ENCODE measurements at regions not wholly inside any gene's neighbourhood (a gene's known extent, or its start where the extent isn't known, plus 50 kb on each side); places are given as distances from the start of the nearest gene placed in this dataset.

DNA sequence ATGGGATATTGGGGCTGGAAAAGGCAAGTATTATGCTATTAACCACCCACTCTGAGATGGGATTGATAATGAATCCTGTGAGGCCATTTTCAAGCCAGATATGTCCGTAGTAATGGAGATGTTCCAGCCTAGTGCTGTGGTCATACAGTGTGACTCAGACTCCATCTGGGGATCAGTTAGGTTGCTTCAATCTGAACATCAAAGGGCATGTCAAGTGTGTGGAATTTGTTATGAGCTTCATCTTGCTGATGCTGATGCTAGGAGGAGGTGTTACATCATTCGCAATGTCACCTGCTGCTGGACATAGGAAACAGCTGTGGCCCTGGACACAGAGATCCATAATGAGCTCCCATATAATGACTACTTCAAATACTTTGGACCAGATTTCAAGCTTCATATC is 144.7 kb downstream of the PLCE1 start:
- no peaks in the 10 kb centered on the region for H4K20me1 ChIP-seq (ENCODE audit: insufficient read depth)
- H3K4me3 ChIP-seq (ENCODE audit: low read depth in 2 of 2, low read length in 1 of 2) = no peak overlapping the region
- H3K27me3 ChIP-seq (ENCODE audit: insufficient read depth) = no peaks in the 10 kb centered on the region
- H3K36me3 ChIP-seq (replicated peaks in 1 of 2; ENCODE audit: control insufficient read depth in 1 of 2, insufficient read depth in 2 of 2, low read length in 1 of 2) = no peaks in the 10 kb centered on the region
- no peak for DNase-seq
- no peak overlapping the region for H2AFZ ChIP-seq (ENCODE audit: low read depth)
- H3K27ac ChIP-seq (ENCODE audit: low read depth in 2 of 2, low read length in 1 of 2) = no peak overlapping the region
- 0 out of 2 replicates have a peak overlapping the region, but pooled peaks have one; percentile 11 for H3K4me2 ChIP-seq
- H3K9ac ChIP-seq = no peak overlapping the region
- H3K9me3 ChIP-seq = no peaks in the 10 kb centered on the region
- ChIA-PET CTCF (no interaction called here), POLR2A (no interaction called here)
- 100% methylated on average over 2 of the region's 2 CpGs for WGBS (ENCODE audit: low lambda C conversion rate)
- no peaks in the 10 kb centered on the region for H3K79me2 ChIP-seq (ENCODE audit: insufficient read depth)
- H3K4me1 ChIP-seq (ENCODE audit: control insufficient read depth in 1 of 2, insufficient read depth in 2 of 2, low read depth in 1 of 2, low read length in 1 of 2) = peaks cover 4% of the 10 kb centered on the region in 2 experiments; a peak in 3 of 4 replicates
- H3K9me2 ChIP-seq = no peaks in the 10 kb centered on the region
- peaks cover 4% of the 10 kb centered on the region for H3F3A ChIP-seq (replicated peaks; ENCODE audit: insufficient read depth)
- TF ChIP-seq, protein P1, sequence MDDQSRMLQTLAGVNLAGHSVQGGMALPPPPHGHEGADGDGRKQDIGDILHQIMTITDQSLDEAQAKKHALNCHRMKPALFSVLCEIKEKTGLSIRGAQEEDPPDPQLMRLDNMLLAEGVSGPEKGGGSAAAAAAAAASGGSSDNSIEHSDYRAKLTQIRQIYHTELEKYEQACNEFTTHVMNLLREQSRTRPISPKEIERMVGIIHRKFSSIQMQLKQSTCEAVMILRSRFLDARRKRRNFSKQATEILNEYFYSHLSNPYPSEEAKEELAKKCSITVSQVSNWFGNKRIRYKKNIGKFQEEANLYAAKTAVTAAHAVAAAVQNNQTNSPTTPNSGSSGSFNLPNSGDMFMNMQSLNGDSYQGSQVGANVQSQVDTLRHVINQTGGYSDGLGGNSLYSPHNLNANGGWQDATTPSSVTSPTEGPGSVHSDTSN (IDR thresholded peaks at IDR 0.05) = peak; percentile 49
- no peak for TF ChIP-seq FOXJ3 (CRISPR knock-in tag; IDR thresholded peaks at IDR 0.05)
- TF ChIP-seq GATA2 (CRISPR knock-in tag; IDR thresholded peaks at IDR 0.05) = no peak
- TF ChIP-seq NRF1 (IDR thresholded peaks at IDR 0.05; ENCODE audit: low read depth, low read length) = no peak
- peak; percentile 61 for TF ChIP-seq TCF12 (IDR thresholded peaks at IDR 0.05)

DNA sequence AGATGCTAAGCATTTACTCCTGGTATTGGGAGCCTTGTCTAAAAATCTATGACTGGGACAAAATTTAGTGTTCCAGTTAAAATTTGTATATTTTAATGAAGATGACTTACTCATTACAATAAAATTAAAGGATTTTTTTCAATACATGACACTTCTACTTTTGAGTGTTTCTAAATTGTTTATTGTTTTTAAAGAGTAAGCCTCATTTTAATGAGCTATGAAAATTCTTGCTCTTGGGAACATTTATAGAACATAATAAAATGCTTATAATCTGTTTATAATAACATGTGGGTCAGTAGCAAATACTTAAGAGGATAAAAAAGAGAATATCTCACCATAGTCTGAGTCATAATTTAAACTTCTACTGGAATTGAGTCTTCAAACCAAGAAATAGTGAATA is 149.5 kb downstream of the PLCE1 start:
- POLR2A ChIA-PET = no interaction called here
- no peak overlapping the region for H2AFZ ChIP-seq (ENCODE audit: low read depth)
- H3K27me3 ChIP-seq (ENCODE audit: insufficient read depth) = no peaks in the 10 kb centered on the region
- H3K4me1 ChIP-seq (ENCODE audit: control insufficient read depth in 1 of 2, insufficient read depth in 2 of 2, low read depth in 1 of 2, low read length in 1 of 2) = no peaks in the 10 kb centered on the region; a peak in 1 of 4 replicates
- H3K27ac ChIP-seq (ENCODE audit: low read depth in 2 of 2, low read length in 1 of 2) = no peak overlapping the region
- CTCF ChIA-PET = no interaction called here
- no peak for DNase-seq
- no peaks in the 10 kb centered on the region for H4K20me1 ChIP-seq (ENCODE audit: insufficient read depth)
- no peak overlapping the region for H3K9ac ChIP-seq
- no peak overlapping the region for H3K4me3 ChIP-seq (ENCODE audit: low read depth in 2 of 2, low read length in 1 of 2)
- no peaks in the 10 kb centered on the region for H3K36me3 ChIP-seq (replicated peaks in 1 of 2; ENCODE audit: control insufficient read depth in 1 of 2, insufficient read depth in 2 of 2, low read length in 1 of 2)
- no peaks in the 10 kb centered on the region for H3K79me2 ChIP-seq (ENCODE audit: insufficient read depth)
- H3K9me3 ChIP-seq = no peaks in the 10 kb centered on the region
- no peaks in the 10 kb centered on the region for H3K9me2 ChIP-seq
- no peak for TF ChIP-seq MEF2A (IDR thresholded peaks at IDR 0.05; ENCODE audit: borderline replicate concordance, low read depth)
- TF ChIP-seq POLR2AphosphoS5 (IDR thresholded peaks at IDR 0.05; ENCODE audit: low read depth, low read length) = no peak
- TF ChIP-seq NFIC (IDR thresholded peaks at IDR 0.05; ENCODE audit: borderline replicate concordance) = no peak
- TF ChIP-seq GATA2 (CRISPR knock-in tag; IDR thresholded peaks at IDR 0.05) = no peak
- H3K4me2 ChIP-seq = no peak overlapping the region
- H3F3A ChIP-seq (replicated peaks; ENCODE audit: insufficient read depth) = peaks cover 6% of the 10 kb centered on the region

DNA sequence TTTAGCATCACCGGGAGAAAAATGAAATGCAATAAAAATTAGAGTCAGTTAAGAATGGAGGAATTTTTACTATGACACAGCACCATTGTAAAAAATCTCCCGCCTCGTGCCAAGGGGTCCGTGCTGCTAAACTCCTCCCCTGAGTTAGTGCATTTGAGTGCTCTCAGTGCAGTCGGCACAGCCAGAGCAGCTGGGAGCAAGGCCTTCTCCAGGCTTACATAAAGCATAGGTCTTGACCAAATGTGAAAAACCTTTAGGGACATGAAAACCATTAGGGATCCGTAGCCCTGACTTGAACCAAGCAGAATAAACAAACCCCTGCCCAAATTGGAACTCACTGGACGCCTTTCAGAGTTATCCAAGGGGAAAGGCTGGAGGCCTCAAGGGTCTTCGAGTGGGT is 152.6 kb downstream of the PLCE1 start:
- H4K20me1 ChIP-seq (ENCODE audit: insufficient read depth) = no peaks in the 10 kb centered on the region
- H3K4me3 ChIP-seq (ENCODE audit: low read depth in 2 of 2, low read length in 1 of 2) = no peak overlapping the region
- H3K9me2 ChIP-seq = no peaks in the 10 kb centered on the region
- DNase-seq = no peak
- H3K9me3 ChIP-seq = no peaks in the 10 kb centered on the region
- no peak overlapping the region for H2AFZ ChIP-seq (ENCODE audit: low read depth)
- H3F3A ChIP-seq (replicated peaks; ENCODE audit: insufficient read depth) = peaks cover 6% of the 10 kb centered on the region
- H3K4me2 ChIP-seq = no peak overlapping the region
- CTCF ChIA-PET = interaction anchor here (1.0 kb wide), 1 partner anchor 174 kb away, joined by 3 read pairs; no protein-coding TSS in a partner anchor
- no peaks in the 10 kb centered on the region for H3K36me3 ChIP-seq (replicated peaks in 1 of 2; ENCODE audit: control insufficient read depth in 1 of 2, insufficient read depth in 2 of 2, low read length in 1 of 2)
- H3K27ac ChIP-seq (ENCODE audit: low read depth in 2 of 2, low read length in 1 of 2) = no peak overlapping the region
- WGBS (ENCODE audit: low lambda C conversion rate) = 78% methylated on average over 8 of the region's 8 CpGs
- H3K9ac ChIP-seq = no peak overlapping the region
- TF ChIP-seq, protein P2, sequence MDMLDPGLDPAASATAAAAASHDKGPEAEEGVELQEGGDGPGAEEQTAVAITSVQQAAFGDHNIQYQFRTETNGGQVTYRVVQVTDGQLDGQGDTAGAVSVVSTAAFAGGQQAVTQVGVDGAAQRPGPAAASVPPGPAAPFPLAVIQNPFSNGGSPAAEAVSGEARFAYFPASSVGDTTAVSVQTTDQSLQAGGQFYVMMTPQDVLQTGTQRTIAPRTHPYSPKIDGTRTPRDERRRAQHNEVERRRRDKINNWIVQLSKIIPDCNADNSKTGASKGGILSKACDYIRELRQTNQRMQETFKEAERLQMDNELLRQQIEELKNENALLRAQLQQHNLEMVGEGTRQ (IDR thresholded peaks at IDR 0.05; ENCODE audit: borderline replicate concordance, low read depth, low read length) = no peak
- TF ChIP-seq, protein P1 (IDR thresholded peaks at IDR 0.05) = no peak
- TF ChIP-seq TCF12 (IDR thresholded peaks at IDR 0.05) = no peak
- no peak for TF ChIP-seq RCOR1 (IDR thresholded peaks at IDR 0.05; ENCODE audit: low read length)
- TF ChIP-seq, protein P3, sequence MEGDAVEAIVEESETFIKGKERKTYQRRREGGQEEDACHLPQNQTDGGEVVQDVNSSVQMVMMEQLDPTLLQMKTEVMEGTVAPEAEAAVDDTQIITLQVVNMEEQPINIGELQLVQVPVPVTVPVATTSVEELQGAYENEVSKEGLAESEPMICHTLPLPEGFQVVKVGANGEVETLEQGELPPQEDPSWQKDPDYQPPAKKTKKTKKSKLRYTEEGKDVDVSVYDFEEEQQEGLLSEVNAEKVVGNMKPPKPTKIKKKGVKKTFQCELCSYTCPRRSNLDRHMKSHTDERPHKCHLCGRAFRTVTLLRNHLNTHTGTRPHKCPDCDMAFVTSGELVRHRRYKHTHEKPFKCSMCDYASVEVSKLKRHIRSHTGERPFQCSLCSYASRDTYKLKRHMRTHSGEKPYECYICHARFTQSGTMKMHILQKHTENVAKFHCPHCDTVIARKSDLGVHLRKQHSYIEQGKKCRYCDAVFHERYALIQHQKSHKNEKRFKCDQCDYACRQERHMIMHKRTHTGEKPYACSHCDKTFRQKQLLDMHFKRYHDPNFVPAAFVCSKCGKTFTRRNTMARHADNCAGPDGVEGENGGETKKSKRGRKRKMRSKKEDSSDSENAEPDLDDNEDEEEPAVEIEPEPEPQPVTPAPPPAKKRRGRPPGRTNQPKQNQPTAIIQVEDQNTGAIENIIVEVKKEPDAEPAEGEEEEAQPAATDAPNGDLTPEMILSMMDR (IDR thresholded peaks at IDR 0.05) = no peak
- TF ChIP-seq YY1 (IDR thresholded peaks at IDR 0.05; ENCODE audit: low read depth) = no peak
- no peak for TF ChIP-seq RFX5 (IDR thresholded peaks at IDR 0.05; ENCODE audit: low read length)
- TF ChIP-seq SMC3 (IDR thresholded peaks at IDR 0.05; ENCODE audit: low read depth, low read length) = no peak
- POLR2A ChIA-PET = no interaction called here
- no peaks in the 10 kb centered on the region for H3K27me3 ChIP-seq (ENCODE audit: insufficient read depth)
- H3K79me2 ChIP-seq (ENCODE audit: insufficient read depth) = no peaks in the 10 kb centered on the region
- H3K4me1 ChIP-seq (ENCODE audit: control insufficient read depth in 1 of 2, insufficient read depth in 2 of 2, low read depth in 1 of 2, low read length in 1 of 2) = no peaks in the 10 kb centered on the region
